Neuronal stem cell (in vitro differentiated cells): ENCODE measurements at regions not wholly inside any gene's neighbourhood (a gene's known extent, or its start where the extent isn't known, plus 50 kb on each side); places are given as distances from the start of the nearest gene placed in this dataset.

ENCODE experiments used
- DNase-seq: peaks from one replicate; pipeline ENCODE4 v3.0.0-alpha.2; 2013; ENCODE audit warnings: low spot score
- H2AFZ ChIP-seq: one replicate; pipeline ENCODE4 v1.6.1; 2013; ENCODE audit warnings: mild to moderate bottlenecking, low read length, inconsistent platforms
- H2AK5ac ChIP-seq: 2 replicates; pipeline ENCODE4 v1.6.1; 2013; ENCODE audit warnings: low read depth, mild to moderate bottlenecking, inconsistent platforms, low read length, moderate library complexity, mixed read lengths
- H2BK120ac ChIP-seq: 2 replicates; pipeline ENCODE4 v1.6.1; 2013; ENCODE audit warnings: low read depth, mild to moderate bottlenecking, inconsistent platforms, low read length, moderate library complexity, mixed read lengths
- H2BK12ac ChIP-seq: one replicate; pipeline ENCODE4 v1.6.1; 2013; ENCODE audit warnings: low read length, inconsistent platforms
- H2BK15ac ChIP-seq: 2 replicates; pipeline ENCODE4 v1.6.1; 2013; ENCODE audit warnings: mild to moderate bottlenecking, low read length, inconsistent platforms, mixed read lengths
- H2BK5ac ChIP-seq: one replicate; pipeline ENCODE4 v1.6.1; 2013; ENCODE audit warnings: inconsistent platforms, mild to moderate bottlenecking, low read length, moderate library complexity
- H3K14ac ChIP-seq: one replicate; pipeline ENCODE4 v1.6.1; 2013; ENCODE audit warnings: low read length, inconsistent platforms
- H3K18ac ChIP-seq: 2 replicates; pipeline ENCODE4 v1.6.1; 2013; ENCODE audit warnings: low read length, inconsistent platforms
- H3K23ac ChIP-seq: 2 replicates; pipeline ENCODE4 v1.6.1; 2013; ENCODE audit warnings: low read depth, mild to moderate bottlenecking, mixed read lengths, low read length, inconsistent platforms; ENCODE audit not compliant: poor library complexity
- H3K27ac ChIP-seq: replicated peaks from 3 replicates; pipeline ENCODE4 v1.5.1; 2013; ENCODE audit warnings: low read length, inconsistent platforms
- H3K27me3 ChIP-seq, 3 experiments: 2 replicates each; pipeline ENCODE4 v1.6.1; 2013; ENCODE audit warnings: low read length in 3 of 3, mild to moderate bottlenecking in 2 of 3, inconsistent platforms in 1 of 3, low read depth in 1 of 3, mixed read lengths in 1 of 3, moderate library complexity in 1 of 3; ENCODE audit not compliant: control insufficient read depth in 3 of 3, insufficient read depth in 3 of 3
- H3K36me3 ChIP-seq, 2 donors: replicated peaks in 1 of 2; 2 replicates each; pipeline ENCODE4 v1.6.1; 2013; ENCODE audit warnings: low read length in 2 of 2; ENCODE audit not compliant: control insufficient read depth in 2 of 2, insufficient read depth in 2 of 2
- H3K4ac ChIP-seq: 2 replicates; pipeline ENCODE4 v1.6.1; 2013; ENCODE audit warnings: inconsistent platforms, mild to moderate bottlenecking, low read length, moderate library complexity
- H3K4me1 ChIP-seq, 2 donors: 1 replicate in 1 of 2; 2 replicates in 1 of 2; pipeline ENCODE4 v1.6.1; 2013; ENCODE audit warnings: low read length in 2 of 2, low read depth in 1 of 2; ENCODE audit not compliant: control insufficient read depth in 2 of 2, insufficient read depth in 1 of 2
- H3K4me2 ChIP-seq: one replicate; pipeline ENCODE4 v1.6.1; 2013; ENCODE audit warnings: mild to moderate bottlenecking, low read length, inconsistent platforms; ENCODE audit not compliant: insufficient read depth, poor library complexity, severe bottlenecking
- H3K4me3 ChIP-seq, 2 donors: 2 replicates each; pipeline ENCODE4 v1.5.1; 2013; ENCODE audit warnings: low read length in 2 of 2, mild to moderate bottlenecking in 2 of 2, inconsistent platforms in 1 of 2, moderate library complexity in 1 of 2
- H3K79me1 ChIP-seq: one replicate; pipeline ENCODE4 v1.6.1; 2013; ENCODE audit warnings: low read depth, mild to moderate bottlenecking, inconsistent platforms, low read length, moderate library complexity
- H3K9ac ChIP-seq: one replicate; pipeline ENCODE4 v1.6.1; 2013; ENCODE audit warnings: mild to moderate bottlenecking, low read depth, low read length, inconsistent platforms; ENCODE audit not compliant: poor library complexity
- H3K9me3 ChIP-seq, 2 donors: replicated peaks in 1 of 2; 2 replicates each; pipeline versions ENCODE3 to v1.6.1; 2013; ENCODE audit warnings: low read length in 2 of 2, mild to moderate bottlenecking in 2 of 2, inconsistent platforms in 1 of 2, low read depth in 1 of 2, mixed read lengths in 1 of 2, moderate library complexity in 1 of 2; ENCODE audit not compliant: control insufficient read depth in 2 of 2, insufficient read depth in 1 of 2
- H4K8ac ChIP-seq: one replicate; pipeline ENCODE4 v1.6.1; 2013; ENCODE audit warnings: low read depth, mild to moderate bottlenecking, inconsistent platforms, low read length, moderate library complexity
- H4K91ac ChIP-seq: one replicate; pipeline ENCODE4 v1.6.1; 2013; ENCODE audit warnings: low read length, low read depth, mild to moderate bottlenecking, inconsistent platforms; ENCODE audit not compliant: poor library complexity
- WGBS, 2 donors: extraction: QIAGEN DNeasy Blood & Tissue Kit; methylation state at CpG; one replicate each; pipeline ENCODE4 v1.1.7; 2013; ENCODE audit warnings: missing lambda C conversion rate in 2 of 2, mixed read lengths in 1 of 2; ENCODE audit not compliant: insufficient read length in 2 of 2, insufficient replicate concordance in 1 of 2; ENCODE audit errors: extremely low coverage in 2 of 2; 5-methylcytosine and 5-hydroxymethylcytosine counted together

- Histone ChIP-seq H4K91ac (no peak overlapping the region), H2BK15ac (no peak overlapping the region), H2BK120ac (no peak overlapping the region), H2BK5ac (no peak overlapping the region), H3K27ac (no peak overlapping the region), H3K27me3 (no peaks in the 10 kb centered on the region), H3K4me1 (no peaks in the 10 kb centered on the region), H3K4ac (no peak overlapping the region), H3K36me3 (no peaks in the 10 kb centered on the region), H3K4me2 (no peak overlapping the region), H2AFZ (no peak overlapping the region), H4K8ac (no peak overlapping the region), H3K23ac (no peak overlapping the region), H3K9ac (no peak overlapping the region), H3K4me3 (no peak overlapping the region), H2AK5ac (no peak overlapping the region), H3K18ac (no peak overlapping the region), H2BK12ac (no peak overlapping the region), H3K14ac (no peak overlapping the region), H3K79me1 (no peaks in the 10 kb centered on the region), H3K9me3 (peaks cover 0 to 2% of the 10 kb centered on the region in 2 donors)
- no peak for DNase-seq
- no CpG with 5 or more reads among the region's 2 CpGs for WGBS, 2 donors
Measured at GRCh38 chr3:30516238-30516637, 90.2 kb upstream of the TGFBR2 start.

- Histone ChIP-seq H2BK15ac (no peak overlapping the region), H3K27ac (no peak overlapping the region), H3K14ac (no peak overlapping the region), H3K4ac (no peak overlapping the region), H3K79me1 (no peaks in the 10 kb centered on the region), H3K9ac (no peak overlapping the region), H2BK12ac (no peak overlapping the region), H3K9me3 (peaks cover 0 to 2% of the 10 kb centered on the region in 2 donors), H3K4me1 (no peaks in the 10 kb centered on the region), H3K27me3 (no peaks in the 10 kb centered on the region), H3K36me3 (no peaks in the 10 kb centered on the region), H4K91ac (no peak overlapping the region), H4K8ac (no peak overlapping the region), H2BK5ac (no peak overlapping the region), H2BK120ac (no peak overlapping the region), H2AK5ac (no peak overlapping the region), H3K18ac (no peak overlapping the region), H3K4me2 (no peak overlapping the region), H3K23ac (no peak overlapping the region), H2AFZ (no peak overlapping the region), H3K4me3 (no peak overlapping the region)
- WGBS, 2 donors = no CpG with 5 or more reads among the region's 4 CpGs
- DNase-seq = no peak
Measured at GRCh38 chr3:30518181-30518864, 88.1 kb upstream of the TGFBR2 start.

GRCh38 chr3:30518872-30519271 lies 87.5 kb upstream of the TGFBR2 start:
- Histone ChIP-seq H2AK5ac (no peak overlapping the region), H2BK12ac (no peak overlapping the region), H3K27ac (no peak overlapping the region), H3K9ac (no peak overlapping the region), H4K8ac (no peak overlapping the region), H3K4me3 (no peak overlapping the region), H2BK120ac (no peak overlapping the region), H3K79me1 (no peaks in the 10 kb centered on the region), H3K4me2 (no peak overlapping the region), H3K27me3 (no peaks in the 10 kb centered on the region), H3K4ac (no peak overlapping the region), H4K91ac (no peak overlapping the region), H3K36me3 (no peaks in the 10 kb centered on the region), H2BK5ac (no peak overlapping the region), H3K23ac (no peak overlapping the region), H2AFZ (no peak overlapping the region), H3K14ac (no peak overlapping the region), H3K4me1 (no peaks in the 10 kb centered on the region), H2BK15ac (no peak overlapping the region), H3K9me3 (peaks cover 0 to 2% of the 10 kb centered on the region in 2 donors), H3K18ac (no peak overlapping the region)
- DNase-seq = no peak

GRCh38 chr3:30520699-30521098 lies 85.7 kb upstream of the TGFBR2 start:
- Histone ChIP-seq H2BK5ac (no peak overlapping the region), H3K4ac (no peak overlapping the region), H4K8ac (no peak overlapping the region), H2AK5ac (no peak overlapping the region), H2AFZ (no peak overlapping the region), H2BK120ac (no peak overlapping the region), H3K9ac (no peak overlapping the region), H3K9me3 (peaks cover 0 to 2% of the 10 kb centered on the region in 2 donors), H4K91ac (no peak overlapping the region), H3K4me2 (no peak overlapping the region), H2BK15ac (no peak overlapping the region), H3K4me3 (no peak overlapping the region), H3K4me1 (no peaks in the 10 kb centered on the region), H3K27me3 (no peaks in the 10 kb centered on the region), H3K79me1 (no peaks in the 10 kb centered on the region), H3K36me3 (no peaks in the 10 kb centered on the region), H2BK12ac (no peak overlapping the region), H3K23ac (no peak overlapping the region), H3K27ac (no peak overlapping the region), H3K14ac (no peak overlapping the region), H3K18ac (no peak overlapping the region)
- DNase-seq = no peak
- WGBS, 2 donors = no CpG with 5 or more reads among the region's 2 CpGs
